ENCODE measurements at regions not wholly inside any gene's neighbourhood (a gene's known extent, or its start where the extent isn't known, plus 50 kb on each side); places are given as distances from the start of the nearest gene placed in this dataset.

DNA sequence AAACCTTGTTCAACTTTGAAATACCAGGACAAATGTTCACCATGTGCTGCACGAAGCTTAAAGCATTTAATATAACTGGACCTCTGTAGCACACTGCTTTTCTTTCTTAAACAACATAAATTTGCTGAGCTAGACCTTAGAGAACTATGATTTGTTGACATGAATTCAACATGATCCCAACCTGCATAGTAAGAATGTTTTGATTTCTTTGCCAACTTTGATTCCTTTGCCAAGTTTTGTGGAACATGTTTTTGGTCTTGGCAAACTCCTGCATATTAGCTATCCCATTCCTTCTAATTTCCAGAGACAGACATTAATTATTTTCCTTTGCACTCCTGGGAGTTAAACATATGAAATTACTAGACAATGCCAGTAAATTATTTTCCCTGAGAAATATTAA, 197.2 kb upstream of the RBMS3 start:
- H3K36me3 Mint-ChIP-seq (ENCODE audit: low read depth): no peaks in the 10 kb centered on the region
- ChIA-PET POLR2A (no interaction called here), CTCF (no interaction called here)
- no peak overlapping the region for H3K4me3 Mint-ChIP-seq
- DNase-seq: no peak
- H3K27me3 Mint-ChIP-seq: no peaks in the 10 kb centered on the region
- peaks cover 2% of the 10 kb centered on the region for H3K9me3 Mint-ChIP-seq
- no peak overlapping the region for H3K27ac Mint-ChIP-seq
- no peaks in the 10 kb centered on the region for H3K4me1 Mint-ChIP-seq

DNA sequence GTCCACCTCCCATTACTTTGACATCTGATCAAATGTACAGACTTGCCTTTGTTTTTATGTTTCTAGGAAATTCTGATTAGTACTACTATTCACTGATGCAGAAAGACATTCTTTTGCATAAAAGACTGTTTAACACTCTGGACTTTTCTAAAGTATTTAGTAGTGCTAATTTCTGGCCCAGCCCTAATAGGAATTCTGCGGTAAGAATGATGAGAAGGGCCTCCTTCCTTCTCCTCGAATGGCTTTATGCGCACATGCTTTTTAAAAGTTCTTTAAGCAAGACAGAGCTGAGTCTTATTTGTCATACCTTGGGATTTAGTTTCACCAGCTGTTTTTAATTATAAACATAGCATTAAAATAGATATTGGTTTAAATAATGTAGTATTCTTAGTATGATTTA, 192.3 kb upstream of the RBMS3 start:
- no peak for DNase-seq
- Mint-ChIP-seq H3K9me3 (no peaks in the 10 kb centered on the region), H3K27ac (no peak overlapping the region), H3K4me3 (no peak overlapping the region), H3K36me3 (ENCODE audit: low read depth) (no peaks in the 10 kb centered on the region), H3K27me3 (no peaks in the 10 kb centered on the region), H3K4me1 (no peaks in the 10 kb centered on the region)
- ChIA-PET POLR2A (no interaction called here), CTCF (no interaction called here)

DNA sequence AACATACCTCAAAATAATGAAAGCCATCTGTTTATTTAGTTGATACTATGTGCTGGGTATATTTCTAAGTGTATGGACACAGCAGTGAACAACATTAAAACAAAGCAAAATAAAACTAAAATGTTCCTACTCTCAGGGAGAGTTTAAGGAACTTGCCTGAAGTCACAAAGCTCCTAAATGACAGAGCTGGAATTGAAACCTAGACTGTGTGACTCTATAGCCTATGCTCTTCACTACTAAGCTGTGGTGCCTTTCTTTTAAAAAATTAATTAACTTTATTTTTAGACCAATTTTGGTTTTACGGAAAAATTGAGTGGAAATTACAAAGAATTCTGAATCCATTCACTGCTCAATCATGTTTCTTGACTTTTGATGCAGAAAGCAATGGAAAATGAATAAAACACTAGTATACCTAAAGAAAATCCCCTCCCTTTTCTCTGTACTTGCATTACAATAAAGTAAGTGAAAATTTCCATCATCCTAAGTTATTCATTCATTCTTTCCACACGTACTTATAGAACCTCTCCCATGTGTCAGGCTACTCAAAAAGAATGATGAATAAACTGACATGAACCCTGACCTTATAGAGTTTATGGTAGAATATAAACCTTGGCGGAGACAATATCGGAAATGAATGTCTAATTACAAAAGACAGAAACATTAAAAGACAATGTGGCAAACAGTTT, 189.8 kb upstream of the RBMS3 start:
- POLR2A ChIA-PET: no interaction called here
- Mint-ChIP-seq H3K4me1 (no peaks in the 10 kb centered on the region), H3K9me3 (no peaks in the 10 kb centered on the region), H3K27me3 (no peaks in the 10 kb centered on the region), H3K4me3 (no peak overlapping the region), H3K36me3 (ENCODE audit: low read depth) (no peaks in the 10 kb centered on the region), H3K27ac (no peak overlapping the region)
- CTCF ChIA-PET: no interaction called here
- no peak for DNase-seq

DNA sequence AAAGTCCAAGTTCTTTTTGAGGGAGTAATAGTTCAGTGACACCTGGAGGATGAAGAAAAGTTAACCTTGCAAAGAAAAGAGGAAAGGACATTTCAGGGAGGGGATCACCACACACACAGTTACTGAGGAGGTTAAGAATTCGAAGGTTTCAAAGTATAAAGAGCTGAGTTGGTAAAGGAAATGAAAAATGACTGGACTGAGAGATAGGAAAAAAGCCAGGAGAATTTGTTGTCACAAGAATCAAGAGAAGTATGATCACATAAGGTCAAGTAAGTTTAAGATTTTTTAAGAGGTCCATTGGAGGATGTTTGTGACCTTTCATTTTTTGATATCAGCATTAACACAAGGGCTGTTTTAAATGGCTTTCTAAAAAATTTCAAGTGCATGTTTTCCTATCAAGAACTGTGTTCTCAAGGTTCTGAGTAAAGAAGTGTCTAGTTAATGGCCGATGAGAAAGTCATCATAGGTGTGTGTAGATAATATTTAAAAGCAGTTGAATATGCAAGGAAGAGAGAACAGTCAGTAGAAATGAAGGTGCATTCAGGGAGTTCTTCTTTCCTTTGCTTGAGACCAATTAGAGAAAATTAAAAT, 189.2 kb upstream of the RBMS3 start:
- Mint-ChIP-seq H3K27ac (no peak overlapping the region), H3K4me1 (no peaks in the 10 kb centered on the region), H3K9me3 (peaks cover under 1% of the 10 kb centered on the region), H3K36me3 (ENCODE audit: low read depth) (no peaks in the 10 kb centered on the region), H3K4me3 (no peak overlapping the region), H3K27me3 (no peaks in the 10 kb centered on the region)
- CTCF ChIA-PET: no interaction called here
- POLR2A ChIA-PET: no interaction called here
- no peak for DNase-seq

DNA sequence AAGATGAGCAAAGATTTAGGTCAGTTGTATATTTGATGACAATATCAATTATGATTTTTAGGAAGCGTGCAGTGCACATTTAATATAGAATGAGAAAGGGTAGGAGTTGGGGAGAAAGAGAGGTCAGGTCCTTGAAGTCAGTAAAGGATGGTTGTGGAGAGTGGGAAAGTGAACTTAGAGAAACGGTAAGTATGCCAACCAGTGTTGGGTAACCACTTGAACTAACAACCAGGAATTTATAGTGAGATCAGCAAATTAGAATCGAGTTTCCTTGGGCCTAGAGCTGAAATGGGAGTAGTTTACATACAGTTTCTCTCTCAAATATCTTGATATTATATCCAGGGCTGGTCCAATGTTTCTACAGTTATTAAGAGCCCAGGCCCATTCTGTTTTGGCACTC, 188.5 kb upstream of the RBMS3 start:
- no peak for DNase-seq
- Mint-ChIP-seq H3K27ac (no peak overlapping the region), H3K4me3 (no peak overlapping the region), H3K4me1 (no peaks in the 10 kb centered on the region), H3K9me3 (peaks cover 3% of the 10 kb centered on the region), H3K27me3 (no peaks in the 10 kb centered on the region), H3K36me3 (ENCODE audit: low read depth) (no peaks in the 10 kb centered on the region)
- CTCF ChIA-PET: interaction anchor here (0.6 to 1.1 kb wide), 2 partner anchors 8 to 91 kb away, joined by 3 to 4 read pairs; no protein-coding TSS in a partner anchor
- POLR2A ChIA-PET: no interaction called here

DNA sequence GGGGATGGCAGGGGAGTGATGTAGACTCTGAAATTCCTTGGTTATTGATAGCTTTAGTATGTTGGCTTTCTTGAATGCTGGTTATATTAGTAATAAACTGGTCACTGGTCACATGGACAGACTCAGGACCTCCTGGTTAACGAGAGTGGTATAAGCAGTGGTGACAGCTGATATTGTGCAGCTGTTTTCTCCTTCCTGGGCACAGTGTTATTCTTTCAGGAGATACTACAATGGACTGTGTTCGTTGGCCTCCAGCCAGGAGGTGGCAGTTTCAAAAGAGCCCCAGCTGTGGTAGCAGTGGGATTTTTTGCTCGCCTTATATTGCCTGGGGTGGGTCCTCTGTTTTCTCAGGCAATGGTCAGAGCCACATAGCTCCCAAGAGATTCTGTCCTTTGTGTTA, 181.6 kb upstream of the RBMS3 start:
- H3K27me3 Mint-ChIP-seq: no peaks in the 10 kb centered on the region
- DNase-seq: no peak
- H3K4me1 Mint-ChIP-seq: no peaks in the 10 kb centered on the region
- H3K4me3 Mint-ChIP-seq: no peak overlapping the region
- H3K27ac Mint-ChIP-seq: no peak overlapping the region
- no peaks in the 10 kb centered on the region for H3K36me3 Mint-ChIP-seq (ENCODE audit: low read depth)
- ChIA-PET POLR2A (no interaction called here), CTCF (no interaction called here)
- H3K9me3 Mint-ChIP-seq: peaks cover 10% of the 10 kb centered on the region

DNA sequence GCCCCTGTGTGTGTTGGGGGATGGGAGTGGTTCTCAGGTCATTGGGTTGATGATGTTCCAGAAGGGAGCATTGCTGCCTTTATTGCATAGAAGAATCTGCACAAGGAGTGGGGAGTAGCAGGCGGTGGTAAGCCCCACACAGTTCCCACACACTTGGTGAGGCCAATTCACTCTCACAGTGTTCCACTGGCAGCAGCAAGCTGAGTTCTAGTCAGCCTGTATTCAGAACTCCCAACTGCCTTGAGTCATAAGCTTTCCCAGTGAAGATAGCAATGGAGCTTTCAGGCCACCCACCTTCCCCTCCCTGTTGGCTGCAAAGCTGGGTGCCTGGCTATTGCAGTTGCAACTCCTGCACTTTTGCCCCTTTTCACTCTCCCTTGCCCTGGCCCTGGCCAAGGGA, 181.1 kb upstream of the RBMS3 start:
- Mint-ChIP-seq H3K4me1 (no peaks in the 10 kb centered on the region), H3K36me3 (ENCODE audit: low read depth) (no peaks in the 10 kb centered on the region)

DNA sequence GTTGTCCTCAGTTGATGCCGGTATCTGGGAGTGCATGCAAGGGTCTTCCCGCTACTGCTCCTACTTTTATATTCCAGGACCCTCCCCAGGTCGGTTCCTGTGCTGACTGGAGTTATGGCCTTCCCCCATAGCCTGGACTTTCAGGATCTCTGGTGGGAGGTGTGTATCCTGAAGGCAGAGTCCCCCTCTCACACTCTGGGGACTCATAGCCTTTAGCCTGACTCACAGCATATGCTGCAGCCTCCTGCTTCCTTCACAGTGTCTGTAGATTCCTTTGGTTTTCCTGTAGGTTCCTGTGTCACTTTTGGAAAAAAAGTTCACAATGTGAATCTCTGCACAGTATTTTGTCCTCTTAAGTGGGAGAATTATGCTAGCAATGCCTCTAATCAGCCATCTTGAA, 180.6 kb upstream of the RBMS3 start:
- Mint-ChIP-seq H3K4me3 (no peak overlapping the region), H3K9me3 (peaks cover 10% of the 10 kb centered on the region), H3K27me3 (no peaks in the 10 kb centered on the region), H3K4me1 (no peaks in the 10 kb centered on the region), H3K27ac (no peak overlapping the region), H3K36me3 (ENCODE audit: low read depth) (no peaks in the 10 kb centered on the region)
- DNase-seq: no peak
- CTCF ChIA-PET: no interaction called here
- POLR2A ChIA-PET: no interaction called here

More for the DNA sequence above, 181.1 kb upstream of the RBMS3 start:
- ChIA-PET CTCF (no interaction called here), POLR2A (no interaction called here)
- no peak overlapping the region for H3K4me3 Mint-ChIP-seq
- DNase-seq: no peak
- no peak overlapping the region for H3K27ac Mint-ChIP-seq
- H3K9me3 Mint-ChIP-seq: peaks cover 10% of the 10 kb centered on the region
- H3K27me3 Mint-ChIP-seq: no peaks in the 10 kb centered on the region

DNA sequence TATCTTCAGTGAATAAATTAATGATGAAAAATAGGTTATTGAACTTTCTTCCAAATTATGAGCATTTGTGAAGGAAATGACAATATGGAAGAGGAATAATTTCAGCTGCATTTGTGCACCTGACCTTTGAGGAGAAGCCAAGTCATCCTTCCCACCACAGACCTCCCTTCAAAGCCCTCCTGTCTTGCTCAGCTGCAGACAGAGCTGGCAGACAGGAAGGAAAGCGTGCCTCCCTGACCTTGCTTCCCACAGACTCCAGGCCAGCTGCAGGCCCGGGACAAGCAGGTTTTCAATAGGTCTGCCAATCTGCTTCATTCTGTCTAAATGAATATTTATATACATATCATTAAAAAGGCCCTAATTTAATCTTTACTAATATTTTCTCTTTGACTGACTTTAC, 152.9 kb upstream of the RBMS3 start:
- H3K27ac Mint-ChIP-seq: no peak overlapping the region
- no peak overlapping the region for H3K4me3 Mint-ChIP-seq
- no peaks in the 10 kb centered on the region for H3K27me3 Mint-ChIP-seq
- DNase-seq: no peak
- ChIA-PET CTCF (no interaction called here), POLR2A (no interaction called here)
- no peaks in the 10 kb centered on the region for H3K9me3 Mint-ChIP-seq
- no peaks in the 10 kb centered on the region for H3K36me3 Mint-ChIP-seq (ENCODE audit: low read depth)
- H3K4me1 Mint-ChIP-seq: no peaks in the 10 kb centered on the region

DNA sequence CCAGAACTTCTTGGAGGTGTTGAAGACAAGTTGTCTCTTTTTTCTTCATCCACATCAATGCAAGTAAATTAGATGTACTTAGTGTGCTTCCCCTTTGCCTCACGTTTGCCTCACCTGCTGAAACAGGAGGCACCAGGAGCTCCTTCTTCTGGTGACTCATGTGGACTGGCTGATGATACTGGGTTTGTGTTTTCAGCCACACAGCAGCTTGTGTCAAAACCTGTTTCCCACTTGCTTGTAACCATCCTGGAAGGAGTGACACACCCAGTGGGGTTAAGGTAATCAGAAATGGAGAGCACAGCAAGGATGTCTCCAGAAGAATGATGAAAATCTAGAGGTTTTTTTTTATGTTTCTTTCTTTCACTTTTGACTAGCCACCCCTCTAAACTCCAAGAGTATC, 143.3 kb upstream of the RBMS3 start:
- H3K9me3 Mint-ChIP-seq: no peaks in the 10 kb centered on the region
- H3K36me3 Mint-ChIP-seq (ENCODE audit: low read depth): no peaks in the 10 kb centered on the region
- no peak for DNase-seq
- CTCF ChIA-PET: interaction anchor here (1.0 to 1.2 kb wide), 2 partner anchors 8 to 9 kb away, joined by 3 to 4 read pairs; no protein-coding TSS in a partner anchor
- H3K27me3 Mint-ChIP-seq: no peaks in the 10 kb centered on the region
- no peak overlapping the region for H3K4me3 Mint-ChIP-seq
- POLR2A ChIA-PET: no interaction called here
- peaks cover 3% of the 10 kb centered on the region for H3K4me1 Mint-ChIP-seq
- H3K27ac Mint-ChIP-seq: no peak overlapping the region

DNA sequence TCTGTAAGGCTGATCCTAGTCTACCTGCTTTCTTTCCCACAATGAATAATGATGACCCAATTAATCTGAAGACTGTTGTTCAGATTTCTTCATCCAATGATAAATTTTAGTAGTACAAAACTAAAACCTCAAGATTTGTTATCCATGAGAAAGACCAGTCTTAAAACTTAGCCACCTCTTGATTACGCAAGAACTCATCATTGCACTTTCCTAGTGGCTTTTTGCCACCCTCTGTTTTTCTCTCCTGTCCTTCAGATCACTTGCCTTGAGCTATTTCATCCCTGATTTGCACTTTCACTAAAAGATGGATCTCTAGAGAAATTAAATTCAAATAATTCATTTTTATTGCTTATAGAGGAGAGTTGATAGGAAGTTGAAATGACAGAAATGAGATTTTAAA, 142.7 kb upstream of the RBMS3 start:
- peaks cover 3% of the 10 kb centered on the region for H3K4me1 Mint-ChIP-seq
- DNase-seq: no peak
- POLR2A ChIA-PET: no interaction called here

DNA sequence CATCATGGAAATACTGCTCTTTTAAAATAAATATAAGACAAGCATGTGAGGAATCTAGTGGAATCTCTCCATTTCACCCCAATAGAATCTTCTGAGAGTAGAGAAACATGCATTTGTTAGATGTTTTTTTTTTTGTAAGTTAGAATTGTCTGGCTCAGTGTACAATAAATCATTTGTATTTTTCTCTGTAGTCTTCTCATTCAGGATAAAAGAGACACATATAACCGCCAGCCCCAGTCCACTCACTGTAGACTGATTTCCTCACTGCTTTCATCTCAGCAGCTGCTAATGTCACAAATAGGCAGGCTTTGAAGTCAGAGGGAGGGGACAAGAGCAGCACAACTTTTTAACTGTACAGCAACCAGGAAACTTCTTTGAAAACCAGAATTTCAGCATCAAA, 140.2 kb upstream of the RBMS3 start:
- Mint-ChIP-seq H3K27me3 (no peaks in the 10 kb centered on the region), H3K27ac (no peak overlapping the region), H3K4me3 (no peak overlapping the region), H3K36me3 (ENCODE audit: low read depth) (no peaks in the 10 kb centered on the region), H3K4me1 (peaks cover 3% of the 10 kb centered on the region), H3K9me3 (no peaks in the 10 kb centered on the region)
- ChIA-PET POLR2A (interaction anchor here (0.6 kb wide), 1 partner anchor 315 kb away, joined by 3 read pairs; no protein-coding TSS in a partner anchor), CTCF (interaction anchor here (0.5 kb wide), 1 partner anchor 416 kb away, joined by 4 read pairs; no protein-coding TSS in a partner anchor)
- no peak for DNase-seq

More for the DNA sequence above, 142.7 kb upstream of the RBMS3 start:
- Mint-ChIP-seq H3K4me3 (no peak overlapping the region), H3K27me3 (no peaks in the 10 kb centered on the region), H3K9me3 (no peaks in the 10 kb centered on the region), H3K27ac (no peak overlapping the region), H3K36me3 (ENCODE audit: low read depth) (no peaks in the 10 kb centered on the region)
- CTCF ChIA-PET: interaction anchor here (1.0 to 1.2 kb wide), 2 partner anchors 9 kb away, joined by 3 to 4 read pairs; no protein-coding TSS in a partner anchor

DNA sequence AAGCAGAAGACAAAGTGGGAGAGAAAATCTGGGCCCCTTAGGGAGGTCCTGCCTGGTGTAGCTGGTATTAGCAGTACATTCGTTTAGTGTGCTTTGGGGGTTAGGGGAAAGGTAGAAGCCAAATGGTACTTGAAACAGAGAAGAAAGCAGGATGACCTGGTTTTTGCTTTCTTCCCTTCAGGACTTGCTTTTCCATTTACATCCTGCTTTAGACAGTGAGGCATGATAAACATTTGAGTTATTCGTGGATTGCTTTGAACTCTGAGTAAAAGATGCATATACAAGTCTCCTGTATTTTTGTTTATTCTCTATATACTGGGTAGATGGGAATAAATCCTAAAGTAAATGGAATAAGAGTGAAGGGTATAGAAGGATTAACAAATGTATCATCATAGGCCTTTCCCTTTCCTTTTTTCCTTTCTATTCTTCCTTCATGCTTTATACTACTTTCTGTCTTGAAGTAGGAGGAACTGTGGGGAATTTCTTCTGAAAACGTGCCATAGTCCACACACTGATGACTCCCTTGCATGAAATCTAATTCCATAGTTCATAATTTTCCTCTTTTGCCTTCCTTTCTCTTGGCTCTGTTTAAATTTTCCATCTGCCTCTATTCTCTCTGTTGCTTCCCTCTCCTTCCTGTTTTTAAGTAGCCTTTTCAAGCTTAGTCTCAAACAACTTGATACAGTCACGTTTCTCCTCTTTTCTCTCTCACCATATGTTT, 139.5 kb upstream of the RBMS3 start:
- CTCF ChIA-PET: interaction anchor here (0.5 kb wide), 1 partner anchor 415 kb away, joined by 4 read pairs; no protein-coding TSS in a partner anchor
- no peaks in the 10 kb centered on the region for H3K9me3 Mint-ChIP-seq
- no peak for DNase-seq
- no peak overlapping the region for H3K27ac Mint-ChIP-seq
- no peaks in the 10 kb centered on the region for H3K36me3 Mint-ChIP-seq (ENCODE audit: low read depth)
- peaks cover 3% of the 10 kb centered on the region for H3K4me1 Mint-ChIP-seq
- POLR2A ChIA-PET: no interaction called here
- H3K4me3 Mint-ChIP-seq: no peak overlapping the region
- H3K27me3 Mint-ChIP-seq: no peaks in the 10 kb centered on the region
